SU-DHL-6 (cell line): ENCODE measurements at regions not wholly inside any gene's neighbourhood (a gene's known extent, or its start where the extent isn't known, plus 50 kb on each side); places are given as distances from the start of the nearest gene placed in this dataset.

Experiments
- H2AFZ ChIP-seq: fragments of 200-600 bp; sonication (generic); 2 replicates; pipeline ENCODE4 v1.6.1; 2014; ENCODE audit warnings: low read depth, mild to moderate bottlenecking, moderate library complexity, mixed read lengths, antibody characterized with exemption, low read length; ENCODE audit not compliant: severe bottlenecking
- H3F3A ChIP-seq: fragments of 200-600 bp; shearing (Covaris generic); 2 replicates; pipeline ENCODE4 v1.6.0; 2016; ENCODE audit warnings: antibody characterized with exemption, mild to moderate bottlenecking; ENCODE audit not compliant: insufficient read depth
- H3K27ac ChIP-seq: fragments of 200-600 bp; sonication (generic); 2 replicates; pipeline ENCODE4 v1.5.1; 2016; ENCODE audit warnings: low read depth, mild to moderate bottlenecking, low read length, moderate library complexity, mixed read lengths
- H3K27me3 ChIP-seq: fragments of 200-600 bp; sonication (generic), shearing (Covaris generic); 2 replicates; pipeline ENCODE4 v1.6.0; 2014; ENCODE audit warnings: mild to moderate bottlenecking, low read length
- H3K36me3 ChIP-seq: fragments of 200-600 bp; sonication (generic); 2 replicates; pipeline ENCODE4 v1.6.1; 2014; ENCODE audit warnings: mild to moderate bottlenecking, low read length, mixed read lengths
- H3K4me2 ChIP-seq: fragments of 300-600, 200-600 bp; shearing (Covaris generic), sonication (generic); 2 replicates; pipeline ENCODE4 v1.6.0; 2014; ENCODE audit warnings: low read length, low read depth, mild to moderate bottlenecking; ENCODE audit not compliant: poor library complexity, severe bottlenecking
- H3K4me3 ChIP-seq: fragments of 200-600 bp; sonication (generic); 2 replicates; pipeline ENCODE4 v1.5.1; 2014; ENCODE audit warnings: antibody characterized with exemption, low read length, mild to moderate bottlenecking, mixed read lengths; ENCODE audit not compliant: insufficient read depth, poor library complexity, severe bottlenecking
- H3K79me2 ChIP-seq: fragments of 200-600 bp; sonication (generic); 2 replicates; pipeline ENCODE4 v1.6.1; 2014; ENCODE audit warnings: mild to moderate bottlenecking, low read length, moderate library complexity; ENCODE audit not compliant: insufficient read depth
- H3K9ac ChIP-seq: fragments of 200-600 bp; sonication (generic); 2 replicates; pipeline ENCODE4 v1.7.0; 2014; ENCODE audit warnings: mild to moderate bottlenecking, low read length
- H3K9me2 ChIP-seq: fragments of 200-600 bp; sonication (generic); replicated peaks from 2 replicates; pipeline ENCODE4 v1.6.1; 2014; ENCODE audit warnings: low read length; ENCODE audit not compliant: insufficient read depth
- H3K9me3 ChIP-seq: fragments of 200-600 bp; sonication (generic); 2 replicates; pipeline ENCODE4 v1.6.1; 2014; ENCODE audit warnings: low read length, mixed read lengths; ENCODE audit not compliant: insufficient read depth
- H4K20me1 ChIP-seq: fragments of 200-600 bp; sonication (generic); 2 replicates; pipeline ENCODE4 v1.6.1; 2014; ENCODE audit warnings: low read depth, mild to moderate bottlenecking, antibody characterized with exemption, low read length, moderate library complexity, mixed read lengths
- CTCF ChIP-seq: fragments of 200-600 bp; sonication (generic); IDR thresholded peaks from one replicate; pipeline ENCODE4 v1.5.1; 2017; ENCODE audit warnings: antibody characterized with exemption, mild to moderate bottlenecking, low read length, moderate library complexity; ENCODE audit not compliant: insufficient read depth, poor library complexity, severe bottlenecking
- EZH2phosphoT487 ChIP-seq: fragments of 200-600 bp; sonication (generic), shearing (Covaris generic); conservative IDR thresholded peaks from 2 replicates; pipeline ENCODE4 v1.6.1; 2018; ENCODE audit warnings: mild to moderate bottlenecking, antibody characterized with exemption, low read length, moderate library complexity, mixed read lengths

GRCh38 chr2:7719876-7720275 lies 802.7 kb downstream of the RNF144A start:
- no peak overlapping the region for H3K4me2 ChIP-seq

GRCh38 chr2:7721413-7721995 lies 804.3 kb downstream of the RNF144A start:
- no peak for TF ChIP-seq EZH2phosphoT487
- TF ChIP-seq CTCF: no peak
- no peaks in the 10 kb centered on the region for H3F3A ChIP-seq
- H4K20me1 ChIP-seq: no peaks in the 10 kb centered on the region
- no peaks in the 10 kb centered on the region for H3K36me3 ChIP-seq
- H3K4me2 ChIP-seq: no peak overlapping the region
- H3K9ac ChIP-seq: no peak overlapping the region
- no peaks in the 10 kb centered on the region for H3K79me2 ChIP-seq
- H3K4me3 ChIP-seq: no peak overlapping the region
- no peaks in the 10 kb centered on the region for H3K9me3 ChIP-seq
- no peaks in the 10 kb centered on the region for H3K27me3 ChIP-seq
- no peak overlapping the region for H2AFZ ChIP-seq
- no peaks in the 10 kb centered on the region for H3K9me2 ChIP-seq
- no peak overlapping the region for H3K27ac ChIP-seq

More at GRCh38 chr2:7719876-7720275, 802.7 kb downstream of the RNF144A start:
- Histone ChIP-seq H3F3A (no peaks in the 10 kb centered on the region), H2AFZ (no peak overlapping the region), H3K79me2 (no peaks in the 10 kb centered on the region), H4K20me1 (no peaks in the 10 kb centered on the region), H3K9ac (no peak overlapping the region), H3K36me3 (no peaks in the 10 kb centered on the region), H3K9me2 (no peaks in the 10 kb centered on the region), H3K4me3 (no peak overlapping the region), H3K27me3 (no peaks in the 10 kb centered on the region), H3K9me3 (no peaks in the 10 kb centered on the region), H3K27ac (no peak overlapping the region)
- TF ChIP-seq CTCF: no peak
- TF ChIP-seq EZH2phosphoT487: no peak

- TF ChIP-seq CTCF (no peak), EZH2phosphoT487 (no peak)
- no peak overlapping the region for H2AFZ ChIP-seq
- no peaks in the 10 kb centered on the region for H4K20me1 ChIP-seq
- H3K9me2 ChIP-seq: no peaks in the 10 kb centered on the region
- H3K79me2 ChIP-seq: no peaks in the 10 kb centered on the region
- H3K36me3 ChIP-seq: no peaks in the 10 kb centered on the region
- H3K4me3 ChIP-seq: no peak overlapping the region
- no peaks in the 10 kb centered on the region for H3K27me3 ChIP-seq
- H3K4me2 ChIP-seq: no peak overlapping the region
- no peaks in the 10 kb centered on the region for H3K9me3 ChIP-seq
- H3F3A ChIP-seq: no peaks in the 10 kb centered on the region
- no peak overlapping the region for H3K27ac ChIP-seq
- no peak overlapping the region for H3K9ac ChIP-seq
These were observed 805.1 kb downstream of the RNF144A start for GRCh38 chr2:7722212-7722910.
